GM18873 (cell line): ENCODE measurements at regions not wholly inside any gene's neighbourhood (a gene's known extent, or its start where the extent isn't known, plus 50 kb on each side); places are given as distances from the start of the nearest gene placed in this dataset.

ENCODE experiments used
- ATAC-seq: cut with Tn5 transposase; IDR thresholded peaks from one replicate; pipeline ENCODE4 v1.9.1; 2021; ENCODE audit warnings: mild to moderate bottlenecking, moderate library complexity, moderate number of reproducible peaks; ENCODE audit not compliant: unreplicated experiment, low FRiP score

GRCh38 chr6:15854378-15854777, 191.6 kb upstream of the DTNBP1 start:
- no peak for ATAC-seq

GRCh38 chr6:15853259-15853658, 190.4 kb upstream of the DTNBP1 start:
- ATAC-seq, result no peak

GRCh38 chr6:15852289-15852688, 189.5 kb upstream of the DTNBP1 start:
- ATAC-seq, result no peak

GRCh38 chr6:15849395-15849794, 186.6 kb upstream of the DTNBP1 start:
- no peak for ATAC-seq

- no peak for ATAC-seq
These were observed 182.7 kb upstream of the DTNBP1 start for GRCh38 chr6:15845492-15845891.

GRCh38 chr6:15843764-15844163, 180.9 kb upstream of the DTNBP1 start:
- ATAC-seq, result no peak

- ATAC-seq, result no peak
These were observed 180.4 kb upstream of the DTNBP1 start for GRCh38 chr6:15843226-15843625.

GRCh38 chr6:15842727-15843117, 179.9 kb upstream of the DTNBP1 start:
- ATAC-seq, result no peak

GRCh38 chr6:15841937-15842726, 179.3 kb upstream of the DTNBP1 start:
- ATAC-seq, result no peak

GRCh38 chr6:15839969-15840541, 177.2 kb upstream of the DTNBP1 start:
- no peak for ATAC-seq

GRCh38 chr6:15837205-15837604, 174.4 kb upstream of the DTNBP1 start:
- no peak for ATAC-seq

- ATAC-seq, result no peak
These were observed 170.0 kb upstream of the DTNBP1 start for GRCh38 chr6:15832841-15833240.

GRCh38 chr6:15829156-15829555, 166.3 kb upstream of the DTNBP1 start:
- ATAC-seq, result no peak

- no peak for ATAC-seq
These were observed 164.8 kb upstream of the DTNBP1 start for GRCh38 chr6:15827496-15828255.

- no peak for ATAC-seq
These were observed 164.0 kb upstream of the DTNBP1 start for GRCh38 chr6:15826814-15827318.

GRCh38 chr6:15825332-15825930, 162.6 kb upstream of the DTNBP1 start:
- ATAC-seq, result no peak

- no peak for ATAC-seq
These were observed 162.0 kb upstream of the DTNBP1 start for GRCh38 chr6:15824811-15825210.

- ATAC-seq, result no peak
These were observed 161.1 kb upstream of the DTNBP1 start for GRCh38 chr6:15823838-15824414.

GRCh38 chr6:15822835-15823234, 160.0 kb upstream of the DTNBP1 start:
- no peak for ATAC-seq

GRCh38 chr6:15819841-15820240, 157.0 kb upstream of the DTNBP1 start:
- ATAC-seq, result no peak

GRCh38 chr6:15819226-15819625, 156.4 kb upstream of the DTNBP1 start:
- ATAC-seq, result no peak
